H1 (cell line): ENCODE measurements at regions not wholly inside any gene's neighbourhood (a gene's known extent, or its start where the extent isn't known, plus 50 kb on each side); places are given as distances from the start of the nearest gene placed in this dataset.

ENCODE experiments used
- CTCF ChIA-PET: fragments of 300-600 bp; sonication (Branson Sonifier 250); formaldehyde crosslinking; loops from one replicate; lab custom pipeline; 2021; ENCODE audit not compliant: partially characterized antibody; lab: Charles Lee
- POLR2A ChIA-PET: fragments of 300-600 bp; sonication (Branson Sonifier 250); formaldehyde crosslinking; loops from one replicate; lab custom pipeline; 2021; ENCODE audit warnings: inconsistent platforms; ENCODE audit not compliant: partially characterized antibody; lab: Charles Lee
- DNase-seq, 2 experiments: peaks; one replicate each; pipeline versions ENCODE4 v3.0.0 to v3.0.0-alpha.2; 2010 to 2022; ENCODE audit warnings: low spot score in 2 of 2, low read depth in 1 of 2, mixed read lengths in 1 of 2
- FAIRE-seq: peaks from 2 replicates; lab custom pipeline; 2011; peaks lifted over from hg19 to GRCh38; lab: Jason Lieb, UNC
- H2AFZ ChIP-seq: 2 replicates; pipeline ENCODE4 v1.8.1; 2012; ENCODE audit warnings: low read length, inconsistent platforms
- H2AK5ac ChIP-seq: 2 replicates; pipeline ENCODE4 v1.6.1; 2013; ENCODE audit warnings: low read depth, low read length
- H2BK120ac ChIP-seq: replicated peaks from 2 replicates; pipeline ENCODE3; 2013; ENCODE audit warnings: low read depth, low read length, inconsistent platforms
- H2BK12ac ChIP-seq: 2 replicates; pipeline ENCODE4 v1.6.1; 2013; ENCODE audit warnings: low read depth, low read length
- H2BK15ac ChIP-seq: 2 replicates; pipeline ENCODE4 v1.6.1; 2013; ENCODE audit warnings: low read length
- H2BK20ac ChIP-seq: 2 replicates; pipeline ENCODE4 v1.6.1; 2013; ENCODE audit warnings: low read length
- H2BK5ac ChIP-seq: 2 replicates; pipeline ENCODE4 v1.6.1; 2013; ENCODE audit warnings: low read depth, low read length
- H3K14ac ChIP-seq: 2 replicates; pipeline ENCODE4 v1.6.1; 2013; ENCODE audit warnings: inconsistent platforms; ENCODE audit not compliant: insufficient read length
- H3K18ac ChIP-seq: 2 replicates; pipeline ENCODE4 v1.6.1; 2013; ENCODE audit warnings: low read length; ENCODE audit errors: extremely low read depth
- H3K23ac ChIP-seq: 2 replicates; pipeline ENCODE4 v1.6.1; 2013; ENCODE audit warnings: inconsistent platforms; ENCODE audit not compliant: insufficient read length
- H3K23me2 ChIP-seq: 2 replicates; pipeline ENCODE4 v1.6.1; 2013; ENCODE audit warnings: low read depth, low read length
- H3K27ac ChIP-seq: 2 replicates; pipeline ENCODE4 v1.6.1; 2011; ENCODE audit warnings: low read depth, low read length, inconsistent platforms
- H3K27me3 ChIP-seq, 4 experiments: replicated peaks in 1 of 4; 1 replicate in 1 of 4; 2 replicates in 3 of 4; pipeline versions ENCODE4 v1.6.1 to v1.8.1; 2011 to 2013; ENCODE audit warnings: low read length in 3 of 4, mild to moderate bottlenecking in 3 of 4, inconsistent platforms in 2 of 4, mixed read lengths in 2 of 4, moderate library complexity in 1 of 4; ENCODE audit not compliant: control insufficient read depth in 3 of 4, insufficient read depth in 3 of 4; ENCODE audit errors: extremely low read depth in 1 of 4
- H3K36me3 ChIP-seq, 4 experiments: 2 replicates each; pipeline versions ENCODE4 v1.6.1 to v1.8.1; 2011 to 2013; ENCODE audit warnings: mild to moderate bottlenecking in 4 of 4, low read length in 3 of 4, moderate library complexity in 2 of 4, control low read depth in 1 of 4, inconsistent platforms in 1 of 4; ENCODE audit not compliant: insufficient read depth in 4 of 4, control insufficient read depth in 2 of 4
- H3K4ac ChIP-seq: replicated peaks from 2 replicates; pipeline ENCODE3; 2013; ENCODE audit warnings: low read length, low read depth, mixed read lengths, inconsistent platforms; ENCODE audit not compliant: insufficient read length
- H3K4me1 ChIP-seq, 4 experiments: replicated peaks in 1 of 4; 1 replicate in 1 of 4; 2 replicates in 3 of 4; pipeline versions ENCODE4 v1.6.1 to v1.8.1; 2011 to 2013; ENCODE audit warnings: low read length in 3 of 4, inconsistent platforms in 2 of 4, mixed read lengths in 1 of 4; ENCODE audit not compliant: insufficient read depth in 4 of 4, control insufficient read depth in 3 of 4
- H3K4me2 ChIP-seq, 2 experiments: 2 replicates each; pipeline versions ENCODE4 v1.6.1 to v1.8.1; 2011 to 2013; ENCODE audit warnings: low read depth in 2 of 2, low read length in 2 of 2, control low read depth in 1 of 2, inconsistent platforms in 1 of 2, mild to moderate bottlenecking in 1 of 2; ENCODE audit not compliant: insufficient read depth in 1 of 2
- H3K4me3 ChIP-seq, 4 experiments: fragments of 200-600, 300-600 bp in 1 of 4; sonication (generic), shearing (Covaris generic), sonication (Bioruptor Twin) in 1 of 4; 2 replicates each; pipeline versions ENCODE4 v1.5.1 to v1.8.1; 2011 to 2016; ENCODE audit warnings: low read length in 4 of 4, low read depth in 3 of 4, control low read depth in 2 of 4, inconsistent platforms in 2 of 4, mild to moderate bottlenecking in 2 of 4, mixed read lengths in 1 of 4, moderate library complexity in 1 of 4; ENCODE audit not compliant: insufficient read depth in 2 of 4; ENCODE audit errors: extremely low read depth in 1 of 4
- H3K56ac ChIP-seq: replicated peaks from 2 replicates; pipeline ENCODE3; 2013; ENCODE audit warnings: low read depth, mild to moderate bottlenecking, mixed read lengths, low read length, inconsistent platforms; ENCODE audit not compliant: insufficient read length
- H3K79me1 ChIP-seq: 2 replicates; pipeline ENCODE4 v1.6.1; 2013; ENCODE audit warnings: low read depth, low read length, control low read depth
- H3K79me2 ChIP-seq, 2 experiments: 2 replicates each; pipeline versions ENCODE4 v1.6.1 to v1.8.1; 2012 to 2013; ENCODE audit warnings: low read length in 2 of 2, mild to moderate bottlenecking in 2 of 2, inconsistent platforms in 1 of 2; ENCODE audit not compliant: insufficient read depth in 2 of 2, control insufficient read depth in 1 of 2
- H3K9ac ChIP-seq, 4 experiments: replicated peaks in 1 of 4; 1 replicate in 1 of 4; 2 replicates in 3 of 4; pipeline versions ENCODE4 v1.6.1 to v1.8.1; 2011 to 2013; ENCODE audit warnings: low read depth in 3 of 4, low read length in 3 of 4, control low read depth in 2 of 4, mild to moderate bottlenecking in 2 of 4, moderate library complexity in 2 of 4, inconsistent platforms in 1 of 4; ENCODE audit errors: extremely low read depth in 1 of 4
- H3K9me3 ChIP-seq, 2 experiments: 2 replicates each; pipeline versions ENCODE4 v1.6.1 to v1.8.1; 2012 to 2013; ENCODE audit warnings: mild to moderate bottlenecking in 2 of 2, moderate library complexity in 2 of 2, control low read depth in 1 of 2, inconsistent platforms in 1 of 2, low read depth in 1 of 2, low read length in 1 of 2, mixed read lengths in 1 of 2; ENCODE audit not compliant: insufficient read depth in 2 of 2
- H4K20me1 ChIP-seq, 2 experiments: replicated peaks in 1 of 2; 2 replicates each; pipeline versions ENCODE3 to v1.8.1; 2011 to 2013; ENCODE audit warnings: inconsistent platforms in 2 of 2, low read length in 2 of 2, mild to moderate bottlenecking in 1 of 2; ENCODE audit not compliant: insufficient read depth in 2 of 2, control insufficient read depth in 1 of 2
- H4K5ac ChIP-seq: 2 replicates; pipeline ENCODE4 v1.6.1; 2013; ENCODE audit warnings: low read length, low read depth, mixed read lengths, inconsistent platforms; ENCODE audit not compliant: insufficient read length
- H4K8ac ChIP-seq: 2 replicates; pipeline ENCODE4 v1.8.0; 2013; ENCODE audit warnings: mild to moderate bottlenecking, moderate library complexity, low read length, inconsistent platforms; ENCODE audit not compliant: insufficient read depth; ENCODE audit errors: extremely low read depth
- H4K91ac ChIP-seq: replicated peaks from 2 replicates; pipeline ENCODE3; 2013; ENCODE audit warnings: low read length, mixed read lengths, inconsistent platforms; ENCODE audit not compliant: insufficient read length
- SRF ChIP-seq: IDR thresholded peaks from 2 replicates; pipeline ENCODE4 v1.6.1; 2011; ENCODE audit warnings: mild to moderate bottlenecking, low read depth, low read length, moderate library complexity
- TAF7 ChIP-seq: optimal IDR thresholded peaks from 2 replicates; pipeline ENCODE3; 2011; ENCODE audit warnings: low read depth, mild to moderate bottlenecking, inconsistent platforms, low read length, moderate library complexity, borderline replicate concordance
- WGBS, 2 experiments: shearing (Covaris generic) in 1 of 2; methylation state at CpG; one replicate each; pipeline versions ENCODE4 v1.1.6 to v1.1.7; 2013 to 2015; ENCODE audit warnings: low lambda C conversion rate in 2 of 2, mixed read lengths in 2 of 2, inconsistent platforms in 1 of 2, low coverage in 1 of 2, missing lambda C conversion rate in 1 of 2; ENCODE audit not compliant: insufficient replicate concordance in 2 of 2, insufficient coverage in 1 of 2, insufficient read length in 1 of 2; ENCODE audit errors: extremely low coverage in 1 of 2, missing lambda C conversion rate in 1 of 2; 5-methylcytosine and 5-hydroxymethylcytosine counted together

GRCh38 chr22:47582067-47582466 lies 819.6 kb downstream of the TBC1D22A start:
- Histone ChIP-seq H3K4me2 (no peak overlapping the region), H4K91ac (no peak overlapping the region), H2BK120ac (no peak overlapping the region), H3K56ac (no peak overlapping the region), H3K9ac (no peak overlapping the region), H2AK5ac (no peak overlapping the region), H3K4me3 (no peak overlapping the region), H4K20me1 (no peaks in the 10 kb centered on the region), H3K36me3 (no peaks in the 10 kb centered on the region), H2BK15ac (no peak overlapping the region), H2BK5ac (no peak overlapping the region), H3K14ac (no peak overlapping the region), H2BK20ac (no peak overlapping the region), H2AFZ (no peak overlapping the region), H4K8ac (no peak overlapping the region), H3K79me2 (no peaks in the 10 kb centered on the region), H3K4me1 (no peaks in the 10 kb centered on the region), H3K4ac (no peak overlapping the region), H3K18ac (no peak overlapping the region), H3K27me3 (no peaks in the 10 kb centered on the region), H2BK12ac (no peak overlapping the region), H4K5ac (no peak overlapping the region), H3K9me3 (peaks cover 34 to 60% of the 10 kb centered on the region in 2 experiments), H3K23me2 (no peaks in the 10 kb centered on the region), H3K79me1 (no peaks in the 10 kb centered on the region), H3K27ac (no peak overlapping the region), H3K23ac (no peak overlapping the region)
- ChIA-PET CTCF (interaction anchor here (0.6 kb wide), 1 partner anchor 1969 kb away, joined by 3 read pairs; no protein-coding TSS in a partner anchor), POLR2A (no interaction called here)
- 61% methylated on average over 1 of the region's 1 CpG; no CpG with 5 or more reads in 1 of the 2 experiments for WGBS, 2 experiments
- no peak for FAIRE-seq
- no peak for DNase-seq
- TF ChIP-seq TAF7 (no peak), SRF (no peak)
